ENCODE measurements at regions not wholly inside any gene's neighbourhood (a gene's known extent, or its start where the extent isn't known, plus 50 kb on each side); places are given as distances from the start of the nearest gene placed in this dataset.

- no peak for DNase-seq (ENCODE audit: low read depth)
- ChIA-PET CTCF (interaction anchor here (0.6 to 1.2 kb wide), 2 partner anchors 10 to 161 kb away, joined by 3 to 4 read pairs; no protein-coding TSS in a partner anchor), POLR2A (no interaction called here)
- no peak for TF ChIP-seq CTCF (IDR thresholded peaks at IDR 0.05; ENCODE audit: insufficient read depth, low read depth, low read length)
- Histone ChIP-seq H3K4me3 (ENCODE audit: low read depth, low read length) (no peak overlapping the region), H3K27me3 (ENCODE audit: control insufficient read depth, insufficient read depth, low read length) (no peaks in the 10 kb centered on the region), H3K36me3 (ENCODE audit: control insufficient read depth, insufficient read depth, low read length) (peaks cover 1% of the 10 kb centered on the region; the same call in 1 of the 2 replicates)
Observed at GRCh38 chr2:120898496-120898895, 162.8 kb downstream of the GLI2 start.

GRCh38 chr2:120898961-120899750 is 163.5 kb downstream of the GLI2 start:
- no peak for DNase-seq (ENCODE audit: low read depth)
- H3K36me3 ChIP-seq (ENCODE audit: control insufficient read depth, insufficient read depth, low read length) = peaks cover 1% of the 10 kb centered on the region; the same call in 1 of the 2 replicates
- no peak for TF ChIP-seq CTCF (IDR thresholded peaks at IDR 0.05; ENCODE audit: insufficient read depth, low read depth, low read length)
- ChIA-PET CTCF (interaction anchor here (0.6 to 1.2 kb wide), 2 partner anchors 9 to 162 kb away, joined by 3 to 4 read pairs; no protein-coding TSS in a partner anchor), POLR2A (no interaction called here)
- H3K27me3 ChIP-seq (ENCODE audit: control insufficient read depth, insufficient read depth, low read length) = no peaks in the 10 kb centered on the region
- no peak overlapping the region for H3K4me3 ChIP-seq (ENCODE audit: low read depth, low read length)

- POLR2A ChIA-PET = interaction anchor here (0.5 kb wide), 1 partner anchor 877 kb away, joined by 3 read pairs; no protein-coding TSS in a partner anchor
Observed at GRCh38 chr2:120899771-120900170, 164.1 kb downstream of the GLI2 start.

GRCh38 chr2:120901201-120901600 is 165.5 kb downstream of the GLI2 start:
- no peak overlapping the region for H3K4me3 ChIP-seq (ENCODE audit: low read depth, low read length)
- POLR2A ChIA-PET = no interaction called here
- no peak for TF ChIP-seq CTCF (IDR thresholded peaks at IDR 0.05; ENCODE audit: insufficient read depth, low read depth, low read length)
- no peak for DNase-seq (ENCODE audit: low read depth)
- H3K27me3 ChIP-seq (ENCODE audit: control insufficient read depth, insufficient read depth, low read length) = no peaks in the 10 kb centered on the region
- CTCF ChIA-PET = no interaction called here
- H3K36me3 ChIP-seq (ENCODE audit: control insufficient read depth, insufficient read depth, low read length) = peaks cover 1% of the 10 kb centered on the region; the same call in 1 of the 2 replicates

More at GRCh38 chr2:120899771-120900170, 164.1 kb downstream of the GLI2 start:
- no peak for DNase-seq (ENCODE audit: low read depth)
- Histone ChIP-seq H3K27me3 (ENCODE audit: control insufficient read depth, insufficient read depth, low read length) (no peaks in the 10 kb centered on the region), H3K36me3 (ENCODE audit: control insufficient read depth, insufficient read depth, low read length) (peaks cover 1% of the 10 kb centered on the region; the same call in 1 of the 2 replicates), H3K4me3 (ENCODE audit: low read depth, low read length) (no peak overlapping the region)
- TF ChIP-seq CTCF (IDR thresholded peaks at IDR 0.05; ENCODE audit: insufficient read depth, low read depth, low read length) = no peak
- CTCF ChIA-PET = interaction anchor here (1.2 kb wide), 1 partner anchor 9 kb away, joined by 4 read pairs; no protein-coding TSS in a partner anchor

GRCh38 chr2:120902592-120902991 is 166.9 kb downstream of the GLI2 start:
- Histone ChIP-seq H3K36me3 (ENCODE audit: control insufficient read depth, insufficient read depth, low read length) (peaks cover 1% of the 10 kb centered on the region; the same call in 1 of the 2 replicates), H3K27me3 (ENCODE audit: control insufficient read depth, insufficient read depth, low read length) (no peaks in the 10 kb centered on the region), H3K4me3 (ENCODE audit: low read depth, low read length) (no peak overlapping the region)
- CTCF ChIA-PET = no interaction called here
- DNase-seq (ENCODE audit: low read depth) = no peak
- POLR2A ChIA-PET = no interaction called here
- no peak for TF ChIP-seq CTCF (IDR thresholded peaks at IDR 0.05; ENCODE audit: insufficient read depth, low read depth, low read length)

Data from BJ (cell line).